ENCODE measurements at regions not wholly inside any gene's neighbourhood (a gene's known extent, or its start where the extent isn't known, plus 50 kb on each side); places are given as distances from the start of the nearest gene placed in this dataset.
"Not testable (repeated sequence)": the region's sequence is repeated elsewhere in the genome, so short reads cannot be mapped to it uniquely, and the experiment has no call there.

DNA sequence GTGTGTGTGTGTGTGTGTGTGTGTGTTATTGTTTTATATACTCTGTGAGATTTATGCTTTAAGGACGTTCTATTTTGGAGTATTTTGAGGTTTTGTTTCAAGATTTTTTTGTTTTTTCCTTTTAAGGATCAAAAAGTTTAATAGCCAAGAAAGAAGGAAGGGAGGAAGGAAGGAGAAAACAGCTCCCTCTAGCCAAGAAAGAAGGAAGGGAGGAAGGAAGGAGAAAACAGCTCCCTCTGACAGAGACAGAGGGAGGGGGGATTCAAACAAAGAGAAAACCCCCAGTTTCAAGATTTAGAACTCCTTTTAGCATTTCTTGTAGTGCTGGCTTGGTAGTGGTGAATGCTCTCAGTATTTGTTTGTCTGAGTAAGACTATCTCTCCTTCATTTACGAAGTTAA is 731.8 kb downstream of the ANKRD7 start:
- H3K14ac ChIP-seq (replicated peaks; ENCODE audit: low read depth, low read length); H4K5ac ChIP-seq (ENCODE audit: low read depth, low read length); H4K8ac ChIP-seq (ENCODE audit: low read depth in 2 of 2, low read length in 2 of 2); intact Hi-C loops (cut with micrococcal nuclease); dilution Hi-C loops (cut with HindIII; ENCODE audit: low sequenced_read_pairs, unreplicated experiment); H4K20me1 ChIP-seq (ENCODE audit: insufficient read depth, low read length); H3K4me2 ChIP-seq (ENCODE audit: low read depth, low read length); H3K27ac ChIP-seq (ENCODE audit: insufficient read depth, low read length); H3K9me3 ChIP-seq (ENCODE audit: control insufficient read depth, insufficient read depth, low read length); H2BK20ac ChIP-seq (ENCODE audit: low read depth, low read length); H3K4ac ChIP-seq (ENCODE audit: low read depth, low read length); H3K4me3 ChIP-seq (ENCODE audit: insufficient read depth, low read depth, low read length); H3K36me3 ChIP-seq (ENCODE audit: control insufficient read depth, insufficient read depth, low read length); H2AK9ac ChIP-seq (replicated peaks; ENCODE audit: low read depth, low read length, poor library complexity); H3K23ac ChIP-seq (ENCODE audit: low read depth, low read length); H3K4me1 ChIP-seq (ENCODE audit: control insufficient read depth, insufficient read depth, low read length); H2BK120ac ChIP-seq (ENCODE audit: low read depth, low read length); BruUV-seq (replicated peaks); H4K91ac ChIP-seq (ENCODE audit: insufficient read depth, low read depth, low read length); DNase-seq; in situ Hi-C loops (cut with MboI; ENCODE audit: low sequenced_read_pairs); H3K9me1 ChIP-seq (ENCODE audit: insufficient read depth, low read length); H3K79me1 ChIP-seq (ENCODE audit: low read depth in 1 of 2, low read length in 2 of 2); H2BK15ac ChIP-seq (ENCODE audit: low read depth, low read length); H2AK5ac ChIP-seq (ENCODE audit: low read depth, low read length); H3K27me3 ChIP-seq (ENCODE audit: control insufficient read depth, insufficient read depth, low read length); ATAC-seq (ENCODE audit: low read depth); H2AFZ ChIP-seq (replicated peaks; ENCODE audit: low read length, poor library complexity); H3K9ac ChIP-seq (ENCODE audit: low read depth, low read length); H2BK5ac ChIP-seq (ENCODE audit: low read depth, low read length, poor library complexity, severe bottlenecking); H3K56ac ChIP-seq (ENCODE audit: extremely low read depth, insufficient read depth, low read length); H3K18ac ChIP-seq (ENCODE audit: low read depth, low read length): not testable (repeated sequence)
- ChIA-PET POLR2A (ENCODE audit: unreplicated experiment) (interaction anchor here (0.6 kb wide), 1 partner anchor 34 kb away, joined by 3 read pairs; no protein-coding TSS in a partner anchor), CTCF (interaction anchor here (0.7 kb wide), 1 partner anchor 683 kb away, joined by 3 read pairs; no protein-coding TSS in a partner anchor)
- WGBS, 2 experiments (ENCODE audit: extremely low coverage in 2 of 2, insufficient read length in 1 of 2) = no CpG with 5 or more reads among the region's 2 CpGs

Measured in IMR-90 (cell line).